Hippocampal formation (tissue), 2 donors: ENCODE measurements at regions not wholly inside any gene's neighbourhood (a gene's known extent, or its start where the extent isn't known, plus 50 kb on each side); places are given as distances from the start of the nearest gene placed in this dataset.
"Not testable (repeated sequence)": the region's sequence is repeated elsewhere in the genome, so short reads cannot be mapped to it uniquely, and the experiment has no call there.

Experiments
- DNase-seq, 2 donors: peaks; one replicate each; lab custom pipeline; 2025; lab: John Stamatoyannopoulos, UW

DNA sequence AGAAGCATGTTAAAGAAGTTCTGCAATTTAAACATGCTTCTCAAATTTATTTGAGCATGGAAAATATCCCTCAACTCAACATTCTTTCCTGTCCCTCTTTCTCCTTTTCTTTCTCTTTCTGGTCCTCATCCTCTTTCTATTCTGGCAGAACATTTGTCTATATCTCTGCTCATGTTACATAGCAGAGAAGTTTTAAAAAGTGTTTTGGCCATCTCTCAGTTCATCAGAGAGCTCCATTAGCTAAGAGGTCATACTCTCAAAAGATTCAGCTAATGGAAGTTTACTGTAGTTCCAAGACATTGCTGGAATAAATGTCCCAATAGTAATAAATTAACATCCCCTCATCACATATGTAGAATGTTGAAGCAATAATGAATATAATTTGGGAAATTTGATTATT, 53.5 kb downstream of the XCL2 start:
- no peak for DNase-seq

DNA sequence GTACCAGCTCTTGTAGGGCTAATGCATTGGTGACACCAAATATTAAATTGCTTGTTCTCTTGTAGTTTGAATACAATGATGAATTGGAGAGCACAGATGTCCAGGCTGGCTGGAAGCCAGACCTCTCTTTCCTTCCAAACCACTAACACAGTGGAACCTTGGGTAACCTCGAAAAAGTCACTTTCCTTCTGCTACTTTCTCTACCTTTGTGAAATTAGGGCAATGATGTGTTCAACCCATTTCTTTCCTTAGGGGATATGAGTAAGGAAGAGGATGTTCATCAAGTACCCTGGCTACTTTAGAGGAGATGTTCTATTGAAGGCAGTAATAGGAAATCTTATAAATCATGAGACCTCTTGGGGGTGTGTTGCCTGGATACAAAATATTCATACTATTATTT, 55.7 kb downstream of the XCL2 start:
- DNase-seq, result no peak

DNA sequence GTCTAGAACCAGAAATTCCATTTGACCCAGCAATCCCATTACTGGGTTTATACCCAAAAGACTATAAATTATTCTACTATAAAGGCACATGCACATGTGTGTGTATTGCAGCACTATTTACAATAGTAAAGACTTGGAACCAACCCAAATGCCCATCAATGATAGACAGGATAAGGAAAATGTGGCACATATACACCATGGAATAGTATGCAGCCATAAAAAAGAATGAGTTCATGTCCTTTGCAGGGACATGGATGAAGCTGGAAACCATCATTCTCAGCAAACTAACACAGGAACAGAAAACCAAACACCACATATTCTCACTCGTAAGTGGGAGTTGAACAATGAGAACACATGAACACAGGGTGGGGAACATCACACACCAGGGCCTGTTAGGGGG, 57.0 kb downstream of the XCL2 start:
- DNase-seq, result not testable (repeated sequence)

DNA sequence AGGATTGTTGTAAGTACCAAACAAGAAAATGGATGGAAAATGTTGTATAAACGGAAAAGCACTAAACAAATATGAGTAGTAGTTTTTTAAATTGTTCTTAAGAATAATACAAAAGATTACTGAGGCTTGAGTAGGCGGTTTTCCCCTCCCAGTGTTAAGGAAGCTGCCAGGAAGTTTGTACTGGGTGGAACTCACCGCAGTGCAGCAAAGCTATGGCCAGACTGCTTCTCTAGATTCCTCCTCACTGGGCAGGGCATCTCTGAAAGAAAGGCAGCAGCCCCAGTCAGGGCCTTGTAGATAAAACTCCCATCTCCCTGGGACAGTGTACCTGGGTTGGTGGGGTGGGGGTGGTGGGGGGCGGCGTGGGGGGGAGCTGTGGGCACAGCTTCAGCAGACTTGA, 58.7 kb downstream of the XCL2 start:
- DNase-seq, result no peak

DNA sequence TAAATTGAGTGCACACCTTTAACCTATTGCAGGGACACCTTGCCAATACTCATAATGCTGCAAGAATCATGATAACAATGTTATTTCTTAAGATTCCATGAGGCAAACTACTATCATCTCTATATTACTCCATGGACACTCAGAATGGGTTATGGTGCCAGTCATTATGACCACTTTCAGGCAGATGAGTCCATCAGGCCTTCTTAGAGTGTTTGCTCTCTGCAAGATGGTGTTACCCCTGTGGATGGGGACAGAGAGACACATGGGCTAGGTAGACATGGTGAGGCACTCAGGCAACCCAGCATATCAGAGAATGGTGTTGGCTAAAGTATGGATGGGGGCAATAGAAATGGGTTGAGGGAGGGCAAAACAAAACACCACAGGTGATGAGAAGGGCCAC, 59.7 kb downstream of the XCL2 start:
- DNase-seq, result no peak

DNA sequence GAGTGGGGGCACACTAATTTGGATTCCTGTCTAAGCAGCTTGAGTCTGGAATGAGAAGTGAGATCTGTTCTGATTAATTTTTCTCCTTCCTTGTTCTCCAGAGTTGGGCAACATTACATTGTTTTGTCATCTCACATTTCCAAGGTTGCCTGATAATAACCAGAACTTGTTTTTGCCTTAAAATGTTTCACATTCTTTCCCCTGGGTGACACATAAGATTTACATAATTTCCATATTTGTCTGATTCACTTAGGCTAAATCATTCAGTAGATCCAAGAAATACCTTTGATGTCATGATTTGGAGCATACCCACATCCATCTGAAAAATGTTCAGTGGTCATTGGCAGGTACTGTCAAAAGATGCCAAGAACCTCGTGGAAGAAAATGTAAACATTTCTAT, 60.3 kb downstream of the XCL2 start:
- no peak for DNase-seq

- no peak for DNase-seq
These were observed 61.7 kb downstream of the XCL2 start for GRCh38 chr1:168482106-168482505.

DNA sequence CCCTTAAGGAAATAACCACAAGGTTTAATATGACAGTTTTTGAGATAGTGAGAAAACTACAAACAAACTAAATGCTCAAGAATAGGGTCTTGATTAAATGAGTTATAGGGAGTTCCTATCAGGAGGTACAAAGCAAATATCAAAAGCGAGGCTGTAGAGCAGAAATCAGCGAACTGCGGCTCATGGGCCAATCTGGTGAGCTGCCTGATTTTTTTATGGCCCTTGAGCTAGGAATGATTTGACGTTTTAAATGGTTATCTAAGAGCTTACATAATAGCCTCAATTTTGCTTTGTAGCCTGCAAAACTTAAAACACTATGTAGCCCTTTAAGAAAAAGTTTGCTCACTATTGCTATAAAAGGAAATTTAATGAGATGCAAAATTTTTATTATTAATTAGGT, 62.2 kb downstream of the XCL2 start:
- DNase-seq, result no peak

GRCh38 chr1:168480997-168481396, 62.8 kb downstream of the XCL2 start:
- no peak for DNase-seq

- no peak for DNase-seq
These were observed 66.0 kb downstream of the XCL2 start for GRCh38 chr1:168477792-168478191.

DNA sequence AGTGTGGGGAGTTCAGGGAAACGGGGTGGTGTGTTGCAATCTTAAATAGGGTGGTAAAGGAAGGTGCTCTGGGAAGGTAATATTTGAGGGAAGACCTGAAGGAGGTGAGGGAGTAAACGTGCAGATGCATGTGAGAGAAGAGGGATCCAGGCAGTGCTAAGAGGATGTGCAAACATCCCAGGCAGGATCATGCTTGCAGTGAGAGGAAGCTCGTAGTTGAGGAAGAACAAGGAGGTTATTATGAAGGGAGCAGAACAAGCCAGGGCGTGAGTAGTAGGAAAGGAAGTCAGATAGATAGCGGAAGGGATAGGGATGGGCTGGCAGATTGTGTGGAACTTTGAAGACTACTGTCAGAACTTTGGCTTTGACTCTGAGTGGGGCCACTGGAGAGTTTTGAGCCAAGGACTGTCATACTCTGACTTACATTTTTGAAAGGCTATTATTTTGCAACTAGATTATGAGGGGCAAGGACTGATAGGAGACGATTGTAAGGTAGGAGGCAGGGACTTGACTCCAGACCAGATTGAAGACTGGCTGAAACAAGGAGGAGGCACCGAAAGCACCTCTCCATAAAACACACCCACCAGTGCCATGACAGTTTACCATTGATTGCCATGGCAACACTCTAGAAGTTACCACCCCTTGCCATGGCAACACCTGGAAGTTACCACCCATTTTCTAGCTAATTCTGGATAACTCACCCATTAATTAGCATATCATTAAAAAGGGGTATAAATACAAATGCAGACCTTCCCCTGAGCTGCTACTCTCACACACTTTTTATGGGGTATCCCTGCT, 67.0 kb downstream of the XCL2 start:
- DNase-seq, result no peak

DNA sequence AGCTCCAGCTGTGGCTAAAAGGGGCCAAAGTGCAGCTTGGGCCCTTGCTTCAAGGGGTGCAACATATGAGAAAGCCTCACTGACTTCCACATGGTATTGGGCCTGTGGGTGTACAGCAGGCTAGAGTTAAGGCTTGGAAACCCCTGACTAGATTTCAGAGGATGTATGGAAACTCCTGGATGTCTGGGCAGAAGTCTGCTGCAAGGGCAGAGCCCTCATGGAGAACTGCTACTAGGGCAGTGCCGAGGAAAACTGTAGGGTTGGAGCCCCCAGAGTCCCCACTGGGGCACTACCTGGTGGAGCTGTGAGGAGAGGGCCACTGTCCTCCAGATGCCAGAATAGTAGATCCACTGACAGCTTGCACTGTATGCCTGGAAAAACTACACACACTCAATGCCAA, 69.5 kb downstream of the XCL2 start:
- no peak for DNase-seq

GRCh38 chr1:168473126-168473525, 70.7 kb downstream of the XCL2 start:
- no peak for DNase-seq

GRCh38 chr1:168472223-168472622, 71.6 kb downstream of the XCL2 start:
- no peak for DNase-seq

DNA sequence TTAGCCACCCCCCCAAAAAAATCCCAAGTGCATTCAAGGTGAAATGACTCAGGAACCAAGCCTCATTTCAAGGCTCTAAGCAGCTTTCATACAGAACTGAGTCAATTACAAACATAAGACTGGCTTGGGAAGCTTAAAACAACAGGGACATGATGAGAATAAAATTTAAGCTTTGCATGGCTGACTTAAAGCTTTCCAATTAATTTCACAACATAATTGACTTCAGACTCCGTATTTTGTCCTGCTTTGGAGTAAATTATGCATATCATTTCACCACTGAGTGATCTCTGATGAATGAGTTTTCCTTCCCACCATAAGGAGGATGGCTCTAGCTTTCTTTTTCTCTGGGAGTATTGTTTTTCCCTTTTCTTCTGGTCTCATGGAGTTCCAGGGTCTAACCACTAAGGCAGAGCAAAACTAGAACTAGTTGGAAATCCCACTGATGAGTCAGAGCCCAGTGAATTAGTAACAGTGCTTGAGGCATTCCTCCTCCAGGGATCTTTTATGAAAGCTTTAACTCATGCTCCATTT, 72.8 kb downstream of the XCL2 start:
- DNase-seq, result no peak

GRCh38 chr1:168469690-168470089, 74.1 kb downstream of the XCL2 start:
- no peak for DNase-seq

DNA sequence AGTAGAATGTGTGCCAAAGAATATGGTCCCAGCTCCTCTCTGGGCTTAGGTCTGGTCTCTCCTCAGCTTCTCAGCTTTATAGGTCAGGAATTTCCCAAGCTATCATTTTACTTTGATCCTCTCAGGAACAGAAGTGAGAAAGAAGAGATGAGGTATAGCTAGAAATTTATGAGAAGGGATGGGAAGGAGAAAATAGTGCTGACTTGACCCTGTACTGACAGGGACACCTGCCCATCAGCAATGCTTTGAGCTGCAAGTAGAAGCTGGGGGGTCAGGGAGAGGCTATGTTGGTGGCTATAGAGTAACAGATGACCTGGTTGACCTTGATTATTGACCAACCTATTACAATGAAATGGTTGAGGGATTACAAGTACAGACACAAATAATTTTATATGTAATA, 75.0 kb downstream of the XCL2 start:
- no peak for DNase-seq

- DNase-seq, result no peak
These were observed 75.6 kb downstream of the XCL2 start for GRCh38 chr1:168468042-168468809.

DNA sequence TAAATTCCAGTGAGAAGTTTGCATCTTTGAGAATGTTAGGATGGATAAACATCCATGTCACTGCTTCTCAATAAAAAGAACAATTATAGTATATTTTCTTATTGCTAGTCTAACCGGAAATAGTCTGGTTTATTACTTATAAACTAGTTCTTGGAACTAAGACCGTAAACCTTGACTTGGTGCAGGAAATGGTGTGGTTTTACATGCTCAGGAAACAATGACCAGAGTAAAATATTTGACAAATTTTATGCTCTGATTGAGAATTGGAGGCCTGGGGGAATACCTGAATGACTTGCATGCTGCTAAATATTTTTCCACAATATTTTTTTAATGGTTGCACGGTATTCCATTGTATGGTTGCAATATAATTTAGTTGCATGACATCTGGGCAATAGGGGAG, 76.3 kb downstream of the XCL2 start:
- DNase-seq, result no peak

DNA sequence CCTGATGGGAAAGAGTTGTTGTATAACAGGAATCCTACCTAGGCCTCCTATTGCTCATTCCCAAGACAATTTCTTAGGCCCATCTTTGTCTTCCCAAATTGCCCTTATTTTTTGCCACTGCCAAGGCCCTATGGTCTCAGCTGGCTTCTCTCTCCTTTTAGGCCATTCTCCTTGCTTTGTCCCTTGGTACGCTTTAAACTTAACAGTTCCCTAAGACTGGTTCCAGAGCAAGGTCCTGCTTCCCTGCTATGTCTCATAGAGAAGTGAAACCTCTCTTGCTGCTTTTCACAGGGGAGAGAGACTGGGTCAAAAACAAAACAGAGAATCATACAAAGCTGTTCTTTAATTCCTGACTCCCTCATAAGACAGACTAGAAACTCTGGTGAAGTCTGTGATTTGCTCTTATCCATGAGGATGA, 77.1 kb downstream of the XCL2 start:
- DNase-seq, result peak in 1 of 2 donors; percentile 7

DNA sequence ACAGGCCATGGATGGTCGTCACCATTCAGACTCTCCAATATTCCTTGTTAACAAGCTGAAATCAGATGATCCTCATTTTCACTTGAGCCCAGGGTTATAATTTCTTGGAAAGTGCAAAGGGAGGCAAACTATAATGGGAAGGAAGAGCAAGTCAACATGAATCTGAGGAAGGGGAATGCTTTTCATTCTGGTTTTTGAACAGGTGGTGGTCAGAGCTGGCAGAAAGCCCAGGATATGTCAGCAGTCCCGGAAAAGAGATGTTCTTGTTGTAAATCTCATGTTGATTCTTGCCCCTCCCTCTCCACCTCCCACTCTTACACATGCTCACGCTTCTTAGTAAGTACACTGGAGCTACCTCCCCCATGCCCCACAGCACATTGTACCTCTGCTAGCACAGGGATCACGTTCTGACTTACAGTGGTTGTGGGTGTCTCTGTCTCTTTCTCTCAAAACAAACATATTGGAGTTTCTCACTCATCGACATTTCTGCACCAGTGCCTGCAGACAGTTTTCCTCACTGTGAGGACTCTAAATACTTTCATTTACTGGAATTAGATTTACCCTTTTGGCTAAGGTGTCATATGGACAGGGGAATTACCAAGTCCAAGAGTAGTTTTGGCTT, 77.6 kb downstream of the XCL2 start:
- no peak for DNase-seq

- DNase-seq, result not testable (repeated sequence)
These were observed 82.7 kb downstream of the XCL2 start for GRCh38 chr1:168461108-168461507.

GRCh38 chr1:168457296-168457695, 86.5 kb downstream of the XCL2 start:
- DNase-seq, result not testable (repeated sequence)
